Tibial artery (tissue), 4 donors: ENCODE measurements at regions not wholly inside any gene's neighbourhood (a gene's known extent, or its start where the extent isn't known, plus 50 kb on each side); places are given as distances from the start of the nearest gene placed in this dataset.

Experiments used
- DNase-seq, 2 donors: peaks; one replicate each; pipeline ENCODE4 v3.0.0-alpha.2; 2019
- H3K27ac ChIP-seq, 2 donors: fragments of 200-600 bp; sonication (generic) in 1 of 2; 1 replicate in 1 of 2; 2 replicates in 1 of 2; pipeline ENCODE4 v1.5.1; 2018 to 2019; ENCODE audit warnings: mild to moderate bottlenecking in 1 of 2
- H3K27me3 ChIP-seq, 2 donors: fragments of 200-600 bp; sonication (generic) in 1 of 2; one replicate each; pipeline versions ENCODE4 v1.5.1 to v1.6.0; 2016 to 2019
- H3K36me3 ChIP-seq, 3 donors: fragments of 200-600 bp; sonication (generic) in 2 of 3; one replicate each; pipeline ENCODE4 v1.5.1; 2016 to 2019; ENCODE audit warnings: mild to moderate bottlenecking in 2 of 3
- H3K4me1 ChIP-seq, 4 donors: fragments of 200-600 bp; sonication (generic) in 2 of 4; 1 replicate in 3 of 4; 2 replicates in 1 of 4; pipeline ENCODE4 v1.5.1; 2016 to 2019
- H3K4me3 ChIP-seq, 2 donors: fragments of 200-600 bp; sonication (generic) in 1 of 2; 1 replicate in 1 of 2; 2 replicates in 1 of 2; pipeline ENCODE4 v1.5.1; 2018 to 2019; ENCODE audit warnings: mild to moderate bottlenecking in 2 of 2
- H3K9me3 ChIP-seq, 3 donors: fragments of 200-600 bp; sonication (generic) in 1 of 3; one replicate each; pipeline ENCODE4 v1.5.1; 2016 to 2019
- CTCF ChIP-seq, 2 experiments: fragments of 200-600 bp in 1 of 2; fragments of 450-650 bp in 1 of 2; IDR thresholded peaks; one replicate each; pipeline ENCODE4 v1.5.1; 2017 to 2019; ENCODE audit warnings: antibody characterized with exemption in 2 of 2, mild to moderate bottlenecking in 1 of 2, moderate library complexity in 1 of 2
- intact Hi-C: fragments of 100-400 bp; cut with DNase I; formaldehyde crosslinking; loops from one replicate; pipeline ENCODE4 v1.15.0; 2023; ENCODE audit warnings: low total_unique reads

- Histone ChIP-seq H3K27me3 (no peaks in the 10 kb centered on the region), H3K4me1 (peaks cover 0 to 13% (median 0%) of the 10 kb centered on the region in 4 donors), H3K4me3 (no peak overlapping the region), H3K36me3 (no peaks in the 10 kb centered on the region), H3K9me3 (no peaks in the 10 kb centered on the region), H3K27ac (no peak overlapping the region)
- DNase-seq: no peak
- TF ChIP-seq CTCF (IDR thresholded peaks at IDR 0.05): no peak
- intact Hi-C loops: no loop called here
Observed at GRCh38 chr12:25337916-25338315, 87.2 kb upstream of the KRAS start.

GRCh38 chr12:25332143-25332542, 81.4 kb upstream of the KRAS start:
- Histone ChIP-seq H3K27ac (no peak overlapping the region), H3K4me3 (no peak overlapping the region), H3K4me1 (peaks cover 0 to 15% (median 0%) of the 10 kb centered on the region in 4 donors), H3K27me3 (no peaks in the 10 kb centered on the region), H3K36me3 (no peaks in the 10 kb centered on the region), H3K9me3 (no peaks in the 10 kb centered on the region)
- DNase-seq: no peak
- no peak for TF ChIP-seq CTCF (IDR thresholded peaks at IDR 0.05)
- intact Hi-C loops: no loop called here

- intact Hi-C loops: no loop called here
- H3K4me3 ChIP-seq: no peak overlapping the region
- H3K9me3 ChIP-seq: no peaks in the 10 kb centered on the region
- TF ChIP-seq CTCF (IDR thresholded peaks at IDR 0.05): no peak
- H3K4me1 ChIP-seq: peaks cover 0 to 5% (median 0%) of the 10 kb centered on the region in 4 donors
- H3K27me3 ChIP-seq: no peaks in the 10 kb centered on the region
- no peaks in the 10 kb centered on the region for H3K36me3 ChIP-seq
- H3K27ac ChIP-seq: no peak overlapping the region
- no peak for DNase-seq
Observed at GRCh38 chr12:25328072-25328712, 77.5 kb upstream of the KRAS start.

- H3K27ac ChIP-seq: no peak overlapping the region
- no peak for DNase-seq
- intact Hi-C loops: no loop called here
- no peaks in the 10 kb centered on the region for H3K36me3 ChIP-seq
- H3K27me3 ChIP-seq: no peaks in the 10 kb centered on the region
- H3K9me3 ChIP-seq: no peaks in the 10 kb centered on the region
- H3K4me1 ChIP-seq: no peaks in the 10 kb centered on the region
- TF ChIP-seq CTCF (IDR thresholded peaks at IDR 0.05): no peak
- no peak overlapping the region for H3K4me3 ChIP-seq
Observed at GRCh38 chr12:25327321-25327720, 76.6 kb upstream of the KRAS start.

GRCh38 chr12:25326326-25326725, 75.6 kb upstream of the KRAS start:
- intact Hi-C loops: no loop called here
- H3K4me3 ChIP-seq: no peak overlapping the region
- DNase-seq: no peak
- TF ChIP-seq CTCF (IDR thresholded peaks at IDR 0.05): no peak
- H3K36me3 ChIP-seq: no peaks in the 10 kb centered on the region
- H3K27ac ChIP-seq: no peak overlapping the region
- H3K4me1 ChIP-seq: no peaks in the 10 kb centered on the region
- H3K9me3 ChIP-seq: no peaks in the 10 kb centered on the region
- H3K27me3 ChIP-seq: no peaks in the 10 kb centered on the region

GRCh38 chr12:25324861-25325260, 74.1 kb upstream of the KRAS start:
- H3K4me1 ChIP-seq: no peaks in the 10 kb centered on the region
- no peak overlapping the region for H3K27ac ChIP-seq
- no peaks in the 10 kb centered on the region for H3K27me3 ChIP-seq
- H3K36me3 ChIP-seq: no peaks in the 10 kb centered on the region
- H3K4me3 ChIP-seq: no peak overlapping the region
- TF ChIP-seq CTCF (IDR thresholded peaks at IDR 0.05): no peak
- no peak for DNase-seq
- no peaks in the 10 kb centered on the region for H3K9me3 ChIP-seq
- intact Hi-C loops: no loop called here
